Neural cell (in vitro differentiated cells): ENCODE measurements at regions not wholly inside any gene's neighbourhood (a gene's known extent, or its start where the extent isn't known, plus 50 kb on each side); places are given as distances from the start of the nearest gene placed in this dataset.
"Not testable (repeated sequence)": the region's sequence is repeated elsewhere in the genome, so short reads cannot be mapped to it uniquely, and the experiment has no call there.

ENCODE experiments used
- SMC3 ChIP-seq: fragments of 450-650 bp; conservative IDR thresholded peaks from 2 replicates; pipeline ENCODE4 v1.6.1; 2014; ENCODE audit warnings: antibody characterized with exemption, mild to moderate bottlenecking, moderate library complexity; ENCODE audit not compliant: poor library complexity
- TF ChIP-seq, protein P1 (sequence below): fragments of 450-650 bp; IDR thresholded peaks from 2 replicates; pipeline ENCODE4 v1.5.1; 2014; ENCODE audit warnings: antibody characterized with exemption, mild to moderate bottlenecking, moderate library complexity; ENCODE audit not compliant: poor library complexity, severe bottlenecking

DNA sequence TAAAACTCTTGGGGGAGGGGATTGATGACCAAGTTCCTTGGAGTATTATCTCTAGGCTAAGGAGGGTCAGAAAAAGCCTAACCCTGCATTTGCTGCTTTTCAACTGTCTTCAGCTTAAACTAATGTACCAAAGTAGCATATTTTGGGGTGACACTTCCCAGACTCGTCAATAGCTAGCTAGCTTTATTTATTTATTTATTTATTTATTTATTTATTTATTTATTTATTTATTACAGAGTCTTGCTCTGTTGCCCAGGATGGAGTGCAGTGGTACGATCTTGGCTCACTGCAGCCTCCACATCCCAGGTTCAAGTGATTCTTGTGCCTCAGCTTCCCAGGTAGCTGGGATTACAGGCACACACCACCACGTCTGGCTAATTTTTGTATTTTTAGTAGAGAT is 257.1 kb downstream of the S1PR1 start:
- TF ChIP-seq, protein P1, sequence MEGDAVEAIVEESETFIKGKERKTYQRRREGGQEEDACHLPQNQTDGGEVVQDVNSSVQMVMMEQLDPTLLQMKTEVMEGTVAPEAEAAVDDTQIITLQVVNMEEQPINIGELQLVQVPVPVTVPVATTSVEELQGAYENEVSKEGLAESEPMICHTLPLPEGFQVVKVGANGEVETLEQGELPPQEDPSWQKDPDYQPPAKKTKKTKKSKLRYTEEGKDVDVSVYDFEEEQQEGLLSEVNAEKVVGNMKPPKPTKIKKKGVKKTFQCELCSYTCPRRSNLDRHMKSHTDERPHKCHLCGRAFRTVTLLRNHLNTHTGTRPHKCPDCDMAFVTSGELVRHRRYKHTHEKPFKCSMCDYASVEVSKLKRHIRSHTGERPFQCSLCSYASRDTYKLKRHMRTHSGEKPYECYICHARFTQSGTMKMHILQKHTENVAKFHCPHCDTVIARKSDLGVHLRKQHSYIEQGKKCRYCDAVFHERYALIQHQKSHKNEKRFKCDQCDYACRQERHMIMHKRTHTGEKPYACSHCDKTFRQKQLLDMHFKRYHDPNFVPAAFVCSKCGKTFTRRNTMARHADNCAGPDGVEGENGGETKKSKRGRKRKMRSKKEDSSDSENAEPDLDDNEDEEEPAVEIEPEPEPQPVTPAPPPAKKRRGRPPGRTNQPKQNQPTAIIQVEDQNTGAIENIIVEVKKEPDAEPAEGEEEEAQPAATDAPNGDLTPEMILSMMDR, result not testable (repeated sequence)
- not testable (repeated sequence) for TF ChIP-seq SMC3
